Inferior parietal cortex (tissue), 1 donor: ENCODE measurements at regions not wholly inside any gene's neighbourhood (a gene's known extent, or its start where the extent isn't known, plus 50 kb on each side); places are given as distances from the start of the nearest gene placed in this dataset.

Experiments used
- DNase-seq: peaks from one replicate; pipeline ENCODE4 v3.0.0-alpha.2; 2016; ENCODE audit errors: extremely low spot score

DNA sequence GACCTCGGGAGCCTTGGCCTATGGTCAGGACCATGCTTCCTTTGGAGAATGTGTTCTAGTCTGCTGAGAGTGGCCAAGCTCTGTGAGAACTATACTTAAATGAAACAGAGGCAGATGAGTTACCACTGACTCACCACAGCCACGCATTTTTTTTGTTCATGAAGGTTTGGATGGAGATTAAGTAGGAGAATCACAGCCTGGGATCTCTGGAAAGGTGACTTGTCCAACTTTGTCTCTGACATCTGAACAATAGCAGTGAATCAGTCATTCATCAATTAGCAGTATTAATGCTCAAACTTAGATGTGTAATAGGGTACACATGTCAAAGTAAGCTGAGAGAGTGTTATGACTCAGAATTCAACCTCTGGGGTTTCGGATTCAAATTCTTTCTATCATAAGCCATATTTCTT, 100.7 kb upstream of the ANO3 start:
- DNase-seq = no peak

DNA sequence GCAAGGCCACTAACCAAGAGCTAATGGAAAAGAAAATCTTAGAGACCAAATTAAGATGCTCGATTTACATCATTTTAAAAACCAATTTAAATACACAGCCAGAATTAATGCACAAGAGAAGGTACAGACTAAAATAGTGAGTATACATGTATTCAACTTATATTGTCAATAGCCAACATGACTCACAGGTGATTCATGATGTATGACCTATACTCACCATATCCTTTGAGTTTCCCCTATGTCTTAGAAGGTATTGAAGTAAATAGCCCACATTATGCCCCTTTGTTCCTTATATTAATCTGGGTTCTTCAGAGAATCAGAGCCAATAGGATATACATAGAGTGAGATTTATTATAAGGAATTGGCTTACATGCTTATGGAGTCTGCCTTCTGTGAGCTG, 97.5 kb upstream of the ANO3 start:
- DNase-seq = no peak

DNA sequence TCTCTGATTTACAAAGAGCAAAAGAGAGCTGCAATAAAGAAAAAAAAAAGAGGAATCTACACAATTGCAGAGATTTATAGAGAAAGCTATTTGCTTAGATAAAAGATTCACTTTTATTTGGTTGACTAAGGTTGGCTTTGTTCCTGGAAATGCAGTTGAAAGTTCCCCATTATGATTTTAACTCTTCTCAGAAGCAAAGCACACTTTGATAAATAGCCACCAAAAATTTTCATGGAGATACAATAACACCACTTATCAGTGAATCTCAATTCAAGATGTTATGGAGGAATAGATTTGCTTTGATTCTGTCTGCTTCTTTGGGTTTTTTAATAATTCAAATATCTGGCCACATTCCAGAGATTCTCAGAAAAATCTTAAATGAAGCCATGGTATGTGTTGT, 88.5 kb upstream of the ANO3 start:
- no peak for DNase-seq

- DNase-seq = no peak
These were observed 87.7 kb upstream of the ANO3 start for GRCh38 chr11:26244207-26244606.

DNA sequence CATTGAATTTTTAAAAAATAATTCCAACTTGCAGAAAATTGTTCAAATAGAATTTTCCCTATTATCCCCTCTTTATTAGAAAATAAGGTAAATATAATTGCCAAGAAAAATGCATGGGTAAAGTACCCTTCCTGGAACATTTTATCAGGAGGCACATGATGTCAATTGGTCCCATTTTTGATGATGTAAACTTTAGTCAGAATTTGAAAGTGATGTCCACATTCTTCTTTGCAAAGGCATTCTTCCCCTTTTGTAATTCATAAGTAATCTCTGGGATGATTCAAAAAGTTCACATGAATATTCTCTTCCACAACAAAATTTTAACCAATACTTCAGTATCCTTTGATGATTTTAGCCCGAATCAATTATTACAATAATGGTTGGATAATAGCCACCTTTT, 86.9 kb upstream of the ANO3 start:
- DNase-seq = no peak

DNA sequence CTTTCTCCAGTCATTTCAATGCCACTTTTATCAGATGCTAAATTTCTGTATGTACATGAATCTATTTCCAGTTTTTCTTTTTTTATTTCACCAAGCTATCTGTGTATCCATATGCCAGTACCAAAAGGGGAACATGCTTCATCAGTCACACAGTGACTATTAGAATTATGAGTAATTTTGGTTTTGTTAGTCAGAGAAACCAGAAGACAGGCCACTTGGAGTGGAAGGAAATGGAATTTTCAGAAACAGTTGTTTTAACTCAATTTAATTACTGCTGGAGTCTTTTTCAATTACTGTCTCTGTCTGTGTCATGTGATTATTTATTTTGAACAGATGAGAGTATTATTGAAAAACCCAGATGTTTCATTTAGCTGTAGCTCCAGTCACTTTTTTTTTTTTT, 84.6 kb upstream of the ANO3 start:
- no peak for DNase-seq

- DNase-seq = no peak
These were observed 83.3 kb upstream of the ANO3 start for GRCh38 chr11:26248661-26249060.

- DNase-seq = no peak
These were observed 77.6 kb upstream of the ANO3 start for GRCh38 chr11:26254378-26254777.

DNA sequence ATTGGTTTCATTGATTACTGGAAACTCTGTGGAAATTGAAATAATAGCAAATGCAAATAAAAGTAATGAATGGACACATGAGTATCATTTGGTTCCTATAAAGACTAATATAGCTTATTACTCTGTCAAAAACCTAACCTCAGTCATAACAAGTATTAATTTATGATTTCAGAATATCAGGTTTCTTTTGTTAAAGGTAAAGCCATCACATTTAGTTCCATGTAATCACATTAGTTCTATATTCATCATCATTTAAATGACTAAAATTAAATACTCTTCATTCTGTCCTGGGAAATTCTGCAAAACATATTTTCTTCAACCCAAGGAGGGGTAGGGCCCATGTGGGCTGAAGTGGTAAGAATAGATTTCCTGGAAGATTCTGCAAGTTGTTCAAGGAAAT, 68.2 kb upstream of the ANO3 start:
- no peak for DNase-seq

DNA sequence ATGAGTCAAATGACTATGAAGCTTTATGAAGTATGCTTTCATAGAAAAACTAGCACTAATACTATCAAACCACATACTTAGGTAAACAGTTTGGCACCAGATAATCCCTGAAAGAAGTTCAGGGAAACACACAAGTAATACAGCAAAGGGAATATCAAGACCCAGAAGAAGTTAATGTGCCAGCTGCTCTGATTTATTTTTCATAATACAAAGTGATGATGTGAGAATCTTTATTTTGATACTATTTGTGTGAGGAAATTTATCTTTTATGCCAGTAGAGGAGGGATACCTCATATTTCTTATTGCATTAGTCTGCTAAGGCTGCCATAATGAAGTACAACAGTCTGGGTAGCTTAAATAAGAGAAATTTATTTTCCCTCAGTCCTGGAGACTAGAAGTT, 67.7 kb upstream of the ANO3 start:
- no peak for DNase-seq

GRCh38 chr11:26268980-26269660, 62.8 kb upstream of the ANO3 start:
- no peak for DNase-seq

- no peak for DNase-seq
These were observed 60.3 kb upstream of the ANO3 start for GRCh38 chr11:26271666-26272065.

- DNase-seq = peak; percentile 82
These were observed 55.0 kb upstream of the ANO3 start for GRCh38 chr11:26276798-26277424.

DNA sequence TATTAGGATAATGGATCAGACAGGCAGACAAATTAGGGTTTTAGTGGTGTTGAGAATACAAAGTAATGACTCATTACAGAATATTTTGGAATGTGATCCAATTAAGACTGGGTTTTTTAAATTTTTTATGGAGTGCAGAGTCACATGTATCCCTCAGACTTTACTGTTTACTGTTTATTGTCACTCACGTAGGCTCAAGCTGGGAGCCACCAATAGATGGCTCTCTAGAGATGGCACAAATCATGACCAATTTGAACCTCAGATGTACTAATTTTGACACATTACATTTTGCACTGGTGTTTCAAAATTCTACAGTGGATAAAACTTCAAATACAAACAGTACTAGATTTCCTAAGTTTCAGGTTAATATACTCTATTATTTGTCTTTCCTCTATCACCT, 53.6 kb upstream of the ANO3 start:
- no peak for DNase-seq
